GM23338 (cell line): ENCODE measurements at regions not wholly inside any gene's neighbourhood (a gene's known extent, or its start where the extent isn't known, plus 50 kb on each side); places are given as distances from the start of the nearest gene placed in this dataset.

ENCODE experiments used
- ATAC-seq: fragments of 200-7000 bp; cut with Tn5 transposase; 3 replicates; pipeline ENCODE4 v1.9.1; 2020
- DNase-seq: peaks from one replicate; pipeline ENCODE4 v3.0.0-alpha.2; 2015; ENCODE audit warnings: low spot score
- H2AFZ ChIP-seq: fragments of 200-600 bp; sonication (generic); 2 replicates; pipeline ENCODE4 v1.8.0; 2016; ENCODE audit warnings: antibody characterized with exemption, mild to moderate bottlenecking, moderate library complexity
- H3F3A ChIP-seq: fragments of 200-600 bp; sonication (generic); replicated peaks from 2 replicates; pipeline ENCODE4 v1.8.0; 2017; ENCODE audit warnings: antibody characterized with exemption, mixed run types, low read depth
- H3K27ac ChIP-seq: fragments of 200-600 bp; sonication (generic); 2 replicates; pipeline ENCODE4 v1.6.1; 2016; ENCODE audit warnings: low read depth
- H3K27me3 ChIP-seq: fragments of 200-600 bp; sonication (generic); 2 replicates; pipeline ENCODE4 v1.8.0; 2016; ENCODE audit warnings: mild to moderate bottlenecking, mixed run types, moderate library complexity; ENCODE audit not compliant: insufficient read depth
- H3K36me3 ChIP-seq: fragments of 200-600 bp; sonication (generic); 2 replicates; pipeline ENCODE4 v1.8.0; 2016; ENCODE audit warnings: mild to moderate bottlenecking; ENCODE audit not compliant: insufficient read depth
- H3K4me1 ChIP-seq: fragments of 200-600 bp; sonication (generic); 2 replicates; pipeline ENCODE4 v1.8.0; 2016; ENCODE audit warnings: mild to moderate bottlenecking, moderate library complexity; ENCODE audit not compliant: insufficient read depth
- H3K4me2 ChIP-seq: fragments of 200-600 bp; sonication (generic); 2 replicates; pipeline ENCODE4 v1.7.1; 2017; ENCODE audit warnings: mixed run types
- H3K4me3 ChIP-seq: fragments of 200-600 bp; sonication (generic); 2 replicates; pipeline ENCODE4 v1.6.1; 2016; ENCODE audit warnings: mixed run types
- H3K79me2 ChIP-seq: fragments of 200-600 bp; sonication (generic); replicated peaks from 2 replicates; pipeline ENCODE4 v1.8.0; 2017; ENCODE audit warnings: mild to moderate bottlenecking; ENCODE audit not compliant: insufficient read depth
- H3K9me2 ChIP-seq: fragments of 200-600 bp; sonication (generic); 2 replicates; pipeline ENCODE4 v1.8.0; 2017; ENCODE audit not compliant: insufficient read depth
- H4K20me1 ChIP-seq: fragments of 200-600 bp; sonication (generic); replicated peaks from 2 replicates; pipeline ENCODE4 v1.8.0; 2017; ENCODE audit warnings: mild to moderate bottlenecking; ENCODE audit not compliant: insufficient read depth
- H3K27ac Mint-ChIP-seq: 2 replicates; pipeline ENCODE4 v1.8.0; 2020; ENCODE audit warnings: inconsistent platforms, mild to moderate bottlenecking, moderate library complexity, mixed read lengths
- H3K27me3 Mint-ChIP-seq: 3 replicates; pipeline ENCODE4 v1.8.0; 2022; ENCODE audit warnings: low read depth, mild to moderate bottlenecking, moderate library complexity, mixed read lengths, inconsistent platforms; ENCODE audit not compliant: insufficient read depth, poor library complexity
- H3K36me3 Mint-ChIP-seq: 3 replicates; pipeline ENCODE4 v1.8.0; 2021; ENCODE audit warnings: low read depth, mild to moderate bottlenecking, inconsistent platforms, moderate library complexity, mixed read lengths
- H3K4me1 Mint-ChIP-seq: 3 replicates; pipeline ENCODE4 v1.8.0; 2020; ENCODE audit warnings: mild to moderate bottlenecking, inconsistent platforms, mixed read lengths
- H3K4me3 Mint-ChIP-seq: 3 replicates; pipeline ENCODE4 v1.8.0; 2021; ENCODE audit warnings: moderate library complexity, mild to moderate bottlenecking, inconsistent platforms, mixed read lengths
- H3K9me3 Mint-ChIP-seq: 3 replicates; pipeline ENCODE4 v1.8.0; 2020; ENCODE audit warnings: moderate library complexity, mild to moderate bottlenecking, inconsistent platforms, mixed read lengths
- CREB1 ChIP-seq: fragments of 250-450 bp; sonication (Bioruptor Pico); IDR thresholded peaks from 2 replicates; pipeline ENCODE4 v1.5.0; 2020; ENCODE audit warnings: low read depth, mild to moderate bottlenecking, moderate library complexity
- EZH2phosphoT487 ChIP-seq: fragments of 200-600 bp; sonication (generic); IDR thresholded peaks from one replicate; pipeline ENCODE4 v1.8.1; 2018; ENCODE audit warnings: antibody characterized with exemption; ENCODE audit not compliant: unreplicated experiment
- POLR2AphosphoS5 ChIP-seq: IDR thresholded peaks from 2 replicates; pipeline ENCODE4 v1.6.1; 2016; ENCODE audit warnings: antibody characterized with exemption, low read depth
- STAT1 ChIP-seq: IDR thresholded peaks from one replicate; pipeline ENCODE4 v1.6.1; 2016; ENCODE audit warnings: antibody characterized with exemption; ENCODE audit not compliant: unreplicated experiment
- ZNF114 ChIP-seq: fragments of 250-450 bp; sonication (Bioruptor Pico); IDR thresholded peaks from 2 replicates; pipeline ENCODE4 v1.5.0; 2020; ENCODE audit warnings: mild to moderate bottlenecking, moderate library complexity
- ZNF331 ChIP-seq: fragments of 250-450 bp; sonication (Bioruptor Pico); IDR thresholded peaks from 2 replicates; pipeline ENCODE4 v1.5.0; 2020; ENCODE audit warnings: low read depth, mild to moderate bottlenecking, moderate library complexity
- TF ChIP-seq, protein P1 (sequence below): IDR thresholded peaks from 2 replicates; pipeline ENCODE4 v1.6.1; 2016; ENCODE audit warnings: antibody characterized with exemption
- TF ChIP-seq, protein P2 (sequence below): fragments of 250-450 bp; sonication (Bioruptor Pico); IDR thresholded peaks from 2 replicates; pipeline ENCODE4 v1.5.0; 2020; ENCODE audit warnings: mild to moderate bottlenecking, moderate library complexity
- TF ChIP-seq, protein P3 (sequence below): IDR thresholded peaks from one replicate; pipeline ENCODE4 v1.6.1; 2018; ENCODE audit warnings: antibody characterized with exemption; ENCODE audit not compliant: unreplicated experiment

GRCh38 chr3:182050932-182051331 is 339.2 kb downstream of the SOX2 start (continued):
- TF ChIP-seq, protein P1, sequence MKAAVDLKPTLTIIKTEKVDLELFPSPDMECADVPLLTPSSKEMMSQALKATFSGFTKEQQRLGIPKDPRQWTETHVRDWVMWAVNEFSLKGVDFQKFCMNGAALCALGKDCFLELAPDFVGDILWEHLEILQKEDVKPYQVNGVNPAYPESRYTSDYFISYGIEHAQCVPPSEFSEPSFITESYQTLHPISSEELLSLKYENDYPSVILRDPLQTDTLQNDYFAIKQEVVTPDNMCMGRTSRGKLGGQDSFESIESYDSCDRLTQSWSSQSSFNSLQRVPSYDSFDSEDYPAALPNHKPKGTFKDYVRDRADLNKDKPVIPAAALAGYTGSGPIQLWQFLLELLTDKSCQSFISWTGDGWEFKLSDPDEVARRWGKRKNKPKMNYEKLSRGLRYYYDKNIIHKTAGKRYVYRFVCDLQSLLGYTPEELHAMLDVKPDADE: no peak
- no peak for TF ChIP-seq CREB1 (CRISPR knock-in tag)
- no peak for TF ChIP-seq ZNF331 (CRISPR knock-in tag)
- no peak for TF ChIP-seq POLR2AphosphoS5
- TF ChIP-seq, protein P2, sequence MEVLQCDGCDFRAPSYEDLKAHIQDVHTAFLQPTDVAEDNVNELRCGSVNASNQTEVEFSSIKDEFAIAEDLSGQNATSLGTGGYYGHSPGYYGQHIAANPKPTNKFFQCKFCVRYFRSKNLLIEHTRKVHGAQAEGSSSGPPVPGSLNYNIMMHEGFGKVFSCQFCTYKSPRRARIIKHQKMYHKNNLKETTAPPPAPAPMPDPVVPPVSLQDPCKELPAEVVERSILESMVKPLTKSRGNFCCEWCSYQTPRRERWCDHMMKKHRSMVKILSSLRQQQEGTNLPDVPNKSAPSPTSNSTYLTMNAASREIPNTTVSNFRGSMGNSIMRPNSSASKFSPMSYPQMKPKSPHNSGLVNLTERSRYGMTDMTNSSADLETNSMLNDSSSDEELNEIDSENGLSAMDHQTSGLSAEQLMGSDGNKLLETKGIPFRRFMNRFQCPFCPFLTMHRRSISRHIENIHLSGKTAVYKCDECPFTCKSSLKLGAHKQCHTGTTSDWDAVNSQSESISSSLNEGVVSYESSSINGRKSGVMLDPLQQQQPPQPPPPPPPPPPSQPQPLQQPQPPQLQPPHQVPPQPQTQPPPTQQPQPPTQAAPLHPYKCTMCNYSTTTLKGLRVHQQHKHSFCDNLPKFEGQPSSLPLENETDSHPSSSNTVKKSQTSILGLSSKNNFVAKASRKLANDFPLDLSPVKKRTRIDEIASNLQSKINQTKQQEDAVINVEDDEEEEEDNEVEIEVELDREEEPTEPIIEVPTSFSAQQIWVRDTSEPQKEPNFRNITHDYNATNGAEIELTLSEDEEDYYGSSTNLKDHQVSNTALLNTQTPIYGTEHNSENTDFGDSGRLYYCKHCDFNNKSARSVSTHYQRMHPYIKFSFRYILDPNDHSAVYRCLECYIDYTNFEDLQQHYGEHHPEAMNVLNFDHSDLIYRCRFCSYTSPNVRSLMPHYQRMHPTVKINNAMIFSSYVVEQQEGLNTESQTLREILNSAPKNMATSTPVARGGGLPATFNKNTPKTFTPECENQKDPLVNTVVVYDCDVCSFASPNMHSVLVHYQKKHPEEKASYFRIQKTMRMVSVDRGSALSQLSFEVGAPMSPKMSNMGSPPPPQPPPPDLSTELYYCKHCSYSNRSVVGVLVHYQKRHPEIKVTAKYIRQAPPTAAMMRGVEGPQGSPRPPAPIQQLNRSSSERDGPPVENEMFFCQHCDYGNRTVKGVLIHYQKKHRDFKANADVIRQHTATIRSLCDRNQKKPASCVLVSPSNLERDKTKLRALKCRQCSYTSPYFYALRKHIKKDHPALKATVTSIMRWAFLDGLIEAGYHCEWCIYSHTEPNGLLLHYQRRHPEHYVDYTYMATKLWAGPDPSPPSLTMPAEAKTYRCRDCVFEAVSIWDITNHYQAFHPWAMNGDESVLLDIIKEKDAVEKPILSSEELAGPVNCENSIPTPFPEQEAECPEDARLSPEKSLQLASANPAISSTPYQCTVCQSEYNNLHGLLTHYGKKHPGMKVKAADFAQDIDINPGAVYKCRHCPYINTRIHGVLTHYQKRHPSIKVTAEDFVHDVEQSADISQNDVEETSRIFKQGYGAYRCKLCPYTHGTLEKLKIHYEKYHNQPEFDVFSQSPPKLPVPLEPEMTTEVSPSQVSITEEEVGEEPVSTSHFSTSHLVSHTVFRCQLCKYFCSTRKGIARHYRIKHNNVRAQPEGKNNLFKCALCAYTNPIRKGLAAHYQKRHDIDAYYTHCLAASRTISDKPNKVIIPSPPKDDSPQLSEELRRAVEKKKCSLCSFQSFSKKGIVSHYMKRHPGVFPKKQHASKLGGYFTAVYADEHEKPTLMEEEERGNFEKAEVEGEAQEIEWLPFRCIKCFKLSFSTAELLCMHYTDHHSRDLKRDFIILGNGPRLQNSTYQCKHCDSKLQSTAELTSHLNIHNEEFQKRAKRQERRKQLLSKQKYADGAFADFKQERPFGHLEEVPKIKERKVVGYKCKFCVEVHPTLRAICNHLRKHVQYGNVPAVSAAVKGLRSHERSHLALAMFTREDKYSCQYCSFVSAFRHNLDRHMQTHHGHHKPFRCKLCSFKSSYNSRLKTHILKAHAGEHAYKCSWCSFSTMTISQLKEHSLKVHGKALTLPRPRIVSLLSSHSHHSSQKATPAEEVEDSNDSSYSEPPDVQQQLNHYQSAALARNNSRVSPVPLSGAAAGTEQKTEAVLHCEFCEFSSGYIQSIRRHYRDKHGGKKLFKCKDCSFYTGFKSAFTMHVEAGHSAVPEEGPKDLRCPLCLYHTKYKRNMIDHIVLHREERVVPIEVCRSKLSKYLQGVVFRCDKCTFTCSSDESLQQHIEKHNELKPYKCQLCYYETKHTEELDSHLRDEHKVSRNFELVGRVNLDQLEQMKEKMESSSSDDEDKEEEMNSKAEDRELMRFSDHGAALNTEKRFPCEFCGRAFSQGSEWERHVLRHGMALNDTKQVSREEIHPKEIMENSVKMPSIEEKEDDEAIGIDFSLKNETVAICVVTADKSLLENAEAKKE (CRISPR knock-in tag): no peak

DNA sequence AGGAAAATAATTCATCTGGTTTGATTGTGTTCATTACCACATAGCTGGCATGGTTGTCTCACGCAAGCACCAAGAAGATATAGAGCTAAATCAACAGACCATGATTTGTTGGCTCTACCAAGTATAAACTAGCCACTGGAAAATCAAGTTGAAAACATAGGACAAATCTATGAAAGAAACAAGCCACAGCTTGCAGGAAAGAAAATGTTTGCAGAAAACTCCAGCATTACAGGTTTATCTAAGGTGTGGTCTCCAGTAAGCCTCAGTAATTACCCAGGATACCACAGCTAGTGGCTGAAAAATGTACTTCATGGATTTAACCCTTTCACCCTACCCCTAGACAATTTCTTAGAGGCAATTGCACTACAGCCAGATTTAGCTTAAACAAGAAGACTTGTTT is 340.6 kb downstream of the SOX2 start:
- H3K4me2 ChIP-seq: no peak overlapping the region
- no peaks in the 10 kb centered on the region for H3F3A ChIP-seq
- H3K36me3 Mint-ChIP-seq: no peaks in the 10 kb centered on the region
- no peak overlapping the region for H3K27ac Mint-ChIP-seq
- no peak overlapping the region for H2AFZ ChIP-seq
- H3K27ac ChIP-seq: no peak overlapping the region
- H3K36me3 ChIP-seq: no peaks in the 10 kb centered on the region
- H4K20me1 ChIP-seq: no peaks in the 10 kb centered on the region
- peaks cover 2% of the 10 kb centered on the region for H3K27me3 Mint-ChIP-seq
- no peaks in the 10 kb centered on the region for H3K9me3 Mint-ChIP-seq
- H3K4me1 ChIP-seq: no peaks in the 10 kb centered on the region
- H3K4me3 ChIP-seq: no peak overlapping the region
- peaks cover 6% of the 10 kb centered on the region; the same call in 1 of the 3 replicates for H3K4me1 Mint-ChIP-seq
- H3K79me2 ChIP-seq: no peaks in the 10 kb centered on the region
- ATAC-seq (no peak), DNase-seq (no peak)
- no peaks in the 10 kb centered on the region for H3K27me3 ChIP-seq
- peaks cover 7% of the 10 kb centered on the region for H3K9me2 ChIP-seq
- no peak overlapping the region for H3K4me3 Mint-ChIP-seq
- TF ChIP-seq ZNF114 (no peak), STAT1 (no peak), EZH2phosphoT487 (no peak), ZNF331 (CRISPR knock-in tag) (no peak), POLR2AphosphoS5 (no peak)
- TF ChIP-seq, protein P3, sequence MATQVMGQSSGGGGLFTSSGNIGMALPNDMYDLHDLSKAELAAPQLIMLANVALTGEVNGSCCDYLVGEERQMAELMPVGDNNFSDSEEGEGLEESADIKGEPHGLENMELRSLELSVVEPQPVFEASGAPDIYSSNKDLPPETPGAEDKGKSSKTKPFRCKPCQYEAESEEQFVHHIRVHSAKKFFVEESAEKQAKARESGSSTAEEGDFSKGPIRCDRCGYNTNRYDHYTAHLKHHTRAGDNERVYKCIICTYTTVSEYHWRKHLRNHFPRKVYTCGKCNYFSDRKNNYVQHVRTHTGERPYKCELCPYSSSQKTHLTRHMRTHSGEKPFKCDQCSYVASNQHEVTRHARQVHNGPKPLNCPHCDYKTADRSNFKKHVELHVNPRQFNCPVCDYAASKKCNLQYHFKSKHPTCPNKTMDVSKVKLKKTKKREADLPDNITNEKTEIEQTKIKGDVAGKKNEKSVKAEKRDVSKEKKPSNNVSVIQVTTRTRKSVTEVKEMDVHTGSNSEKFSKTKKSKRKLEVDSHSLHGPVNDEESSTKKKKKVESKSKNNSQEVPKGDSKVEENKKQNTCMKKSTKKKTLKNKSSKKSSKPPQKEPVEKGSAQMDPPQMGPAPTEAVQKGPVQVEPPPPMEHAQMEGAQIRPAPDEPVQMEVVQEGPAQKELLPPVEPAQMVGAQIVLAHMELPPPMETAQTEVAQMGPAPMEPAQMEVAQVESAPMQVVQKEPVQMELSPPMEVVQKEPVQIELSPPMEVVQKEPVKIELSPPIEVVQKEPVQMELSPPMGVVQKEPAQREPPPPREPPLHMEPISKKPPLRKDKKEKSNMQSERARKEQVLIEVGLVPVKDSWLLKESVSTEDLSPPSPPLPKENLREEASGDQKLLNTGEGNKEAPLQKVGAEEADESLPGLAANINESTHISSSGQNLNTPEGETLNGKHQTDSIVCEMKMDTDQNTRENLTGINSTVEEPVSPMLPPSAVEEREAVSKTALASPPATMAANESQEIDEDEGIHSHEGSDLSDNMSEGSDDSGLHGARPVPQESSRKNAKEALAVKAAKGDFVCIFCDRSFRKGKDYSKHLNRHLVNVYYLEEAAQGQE: no peak
- TF ChIP-seq, protein P1: no peak
